DMS 273 treated with DMSO at 0.1 percent for 48 hours (cell line): ENCODE measurements at regions not wholly inside any gene's neighbourhood (a gene's known extent, or its start where the extent isn't known, plus 50 kb on each side); places are given as distances from the start of the nearest gene placed in this dataset.
"Not testable (repeated sequence)": the region's sequence is repeated elsewhere in the genome, so short reads cannot be mapped to it uniquely, and the experiment has no call there.

Experiments used
- DNase-seq: peaks from one replicate; lab custom pipeline; 2025; lab: John Stamatoyannopoulos, UW

- no peak for DNase-seq
Observed at GRCh38 chr6:21334651-21335050, 258.9 kb upstream of the SOX4 start.

- DNase-seq, result no peak
Observed at GRCh38 chr6:21335591-21335990, 258.0 kb upstream of the SOX4 start.

GRCh38 chr6:21337263-21337662 is 256.3 kb upstream of the SOX4 start:
- no peak for DNase-seq

- DNase-seq, result no peak
Observed at GRCh38 chr6:21340573-21340972, 253.0 kb upstream of the SOX4 start.

GRCh38 chr6:21341910-21342309 is 251.6 kb upstream of the SOX4 start:
- DNase-seq, result no peak

- DNase-seq, result no peak
Observed at GRCh38 chr6:21342501-21342900, 251.1 kb upstream of the SOX4 start.

- not testable (repeated sequence) for DNase-seq
Observed at GRCh38 chr6:21345704-21346103, 247.8 kb upstream of the SOX4 start.

- no peak for DNase-seq
Observed at GRCh38 chr6:21348146-21348503, 245.4 kb upstream of the SOX4 start.

GRCh38 chr6:21348504-21349195 is 244.9 kb upstream of the SOX4 start:
- no peak for DNase-seq

GRCh38 chr6:21349834-21350233 is 243.7 kb upstream of the SOX4 start:
- no peak for DNase-seq

GRCh38 chr6:21350926-21351325 is 242.6 kb upstream of the SOX4 start:
- DNase-seq, result no peak

GRCh38 chr6:21352131-21352530 is 241.4 kb upstream of the SOX4 start:
- DNase-seq, result no peak

GRCh38 chr6:21354805-21355238 is 238.7 kb upstream of the SOX4 start:
- no peak for DNase-seq

GRCh38 chr6:21355638-21356037 is 237.9 kb upstream of the SOX4 start:
- no peak for DNase-seq

- DNase-seq, result no peak
Observed at GRCh38 chr6:21357262-21357661, 236.3 kb upstream of the SOX4 start.

- no peak for DNase-seq
Observed at GRCh38 chr6:21359926-21360325, 233.6 kb upstream of the SOX4 start.

- no peak for DNase-seq
Observed at GRCh38 chr6:21360336-21360735, 233.2 kb upstream of the SOX4 start.

GRCh38 chr6:21367148-21367547 is 226.4 kb upstream of the SOX4 start:
- no peak for DNase-seq

GRCh38 chr6:21367649-21368154 is 225.8 kb upstream of the SOX4 start:
- DNase-seq, result no peak

- DNase-seq, result no peak
Observed at GRCh38 chr6:21371061-21371460, 222.5 kb upstream of the SOX4 start.

- DNase-seq, result no peak
Observed at GRCh38 chr6:21371676-21372171, 221.8 kb upstream of the SOX4 start.

- no peak for DNase-seq
Observed at GRCh38 chr6:21375151-21376116, 218.1 kb upstream of the SOX4 start.

GRCh38 chr6:21377356-21377755 is 216.2 kb upstream of the SOX4 start:
- no peak for DNase-seq
